Common myeloid progenitor, CD34-positive (primary cell): ENCODE measurements at regions not wholly inside any gene's neighbourhood (a gene's known extent, or its start where the extent isn't known, plus 50 kb on each side); places are given as distances from the start of the nearest gene placed in this dataset.

Source experiments
- CTCF ChIA-PET: fragments of 350-600 bp; sonication (Branson Sonifier 250); formaldehyde crosslinking; loops from one replicate; lab custom pipeline; 2021; ENCODE audit warnings: antibody characterized with exemption; lab: Charles Lee
- POLR2A ChIA-PET: fragments of 350-600 bp; sonication (Branson Sonifier 250); formaldehyde crosslinking; loops from one replicate; lab custom pipeline; 2021; ENCODE audit warnings: antibody characterized with exemption; lab: Charles Lee
- DNase-seq, 3 donors: peaks; one replicate each; pipeline versions ENCODE4 v3.0.0 to v3.0.0-alpha.2; 2013
- H3K27ac ChIP-seq, 2 experiments: 1 replicate in 1 of 2; 2 replicates in 1 of 2; pipeline ENCODE4 v1.7.0; 2013; ENCODE audit warnings: inconsistent platforms in 2 of 2, low read length in 2 of 2, mild to moderate bottlenecking in 2 of 2, low read depth in 1 of 2, moderate library complexity in 1 of 2; ENCODE audit not compliant: severe bottlenecking in 2 of 2, insufficient read depth in 1 of 2, poor library complexity in 1 of 2
- H3K27me3 ChIP-seq, 5 experiments: replicated peaks in 2 of 5; 1 replicate in 3 of 5; 2 replicates in 2 of 5; pipeline versions ENCODE4 v1.6.1 to v1.7.0; 2013; ENCODE audit warnings: low read length in 4 of 5, mild to moderate bottlenecking in 2 of 5, moderate library complexity in 2 of 5, inconsistent platforms in 1 of 5; ENCODE audit not compliant: insufficient read depth in 5 of 5, control insufficient read depth in 4 of 5
- H3K36me3 ChIP-seq, 4 experiments: 1 replicate in 2 of 4; 2 replicates in 2 of 4; pipeline versions ENCODE4 v1.6.1 to v1.7.0; 2013; ENCODE audit warnings: low read length in 3 of 4, control low read depth in 1 of 4, mild to moderate bottlenecking in 1 of 4; ENCODE audit not compliant: control insufficient read depth in 4 of 4, insufficient read depth in 4 of 4
- H3K4me1 ChIP-seq, 4 experiments: 1 replicate in 3 of 4; 2 replicates in 1 of 4; pipeline versions ENCODE4 v1.6.1 to v1.7.1; 2013; ENCODE audit warnings: low read length in 3 of 4, mild to moderate bottlenecking in 3 of 4, control low read depth in 1 of 4, inconsistent platforms in 1 of 4, moderate library complexity in 1 of 4; ENCODE audit not compliant: control insufficient read depth in 4 of 4, insufficient read depth in 4 of 4; ENCODE audit errors: control extremely low read depth in 1 of 4
- H3K4me3 ChIP-seq, 7 experiments: 1 replicate in 4 of 7; 2 replicates in 3 of 7; pipeline versions ENCODE4 v1.5.1 to v1.7.0; 2013; ENCODE audit warnings: mild to moderate bottlenecking in 7 of 7, low read length in 6 of 7, moderate library complexity in 6 of 7, inconsistent platforms in 2 of 7, low read depth in 2 of 7, control low read depth in 1 of 7; ENCODE audit not compliant: insufficient read depth in 4 of 7, control insufficient read depth in 1 of 7; ENCODE audit errors: extremely low read depth in 1 of 7
- H3K9me3 ChIP-seq, 5 experiments: 1 replicate in 4 of 5; 2 replicates in 1 of 5; pipeline versions ENCODE4 v1.6.1 to v1.7.1; 2013; ENCODE audit warnings: low read length in 4 of 5, mild to moderate bottlenecking in 2 of 5, inconsistent platforms in 1 of 5, low read depth in 1 of 5, moderate library complexity in 1 of 5; ENCODE audit not compliant: control insufficient read depth in 4 of 5, insufficient read depth in 2 of 5; ENCODE audit errors: control extremely low read depth in 1 of 5
- WGBS: methylation state at CpG from one replicate; pipeline ENCODE4 v1.1.5; 2013; ENCODE audit not compliant: insufficient coverage; 5-methylcytosine and 5-hydroxymethylcytosine counted together

DNA sequence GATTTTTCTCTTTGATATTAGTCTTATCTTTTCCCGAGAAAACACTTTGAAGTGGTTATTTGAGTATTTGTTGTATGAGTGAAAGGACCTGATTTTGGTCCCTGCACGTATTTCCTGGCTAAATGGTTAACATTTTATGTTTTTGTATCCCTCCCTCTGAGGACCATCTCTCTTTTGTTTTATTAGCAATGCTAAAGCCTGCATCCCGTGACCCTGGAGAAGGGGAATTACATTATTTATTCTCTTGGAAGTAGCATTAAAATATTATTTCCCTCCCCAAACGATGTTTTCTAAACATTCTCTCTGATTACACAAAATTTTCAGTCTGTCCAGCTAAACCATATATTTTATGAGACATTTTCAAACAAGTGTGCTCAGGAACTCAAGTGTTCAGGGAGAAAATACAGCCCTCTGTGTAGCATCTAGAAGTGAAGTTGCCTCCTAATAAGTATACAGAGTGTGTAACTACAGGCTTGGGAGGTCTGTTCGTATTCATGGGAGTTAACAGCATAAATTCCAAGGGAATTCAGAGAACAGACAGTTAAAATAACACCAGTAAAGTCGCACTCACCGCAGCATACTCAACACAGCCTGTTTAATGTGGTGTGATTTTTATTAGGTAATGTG, 163.8 kb upstream of the NPVF start:
- POLR2A ChIA-PET, result no interaction called here
- H3K27ac ChIP-seq, result no peak overlapping the region
- CTCF ChIA-PET, result interaction anchor here (0.8 to 10.6 kb wide), 13 partner anchors 10 to 462 kb away, joined by 3 to 186 read pairs (median 4); no protein-coding TSS in a partner anchor
- no peaks in the 10 kb centered on the region for H3K4me1 ChIP-seq
- peaks cover 0 to 10% (median 5%) of the 10 kb centered on the region in 5 experiments for H3K27me3 ChIP-seq
- 100% methylated on average over 2 of the region's 7 CpGs for WGBS
- no peaks in the 10 kb centered on the region for H3K9me3 ChIP-seq
- no peaks in the 10 kb centered on the region for H3K36me3 ChIP-seq
- no peak for DNase-seq
- no peak overlapping the region for H3K4me3 ChIP-seq

- 96% methylated on average over 9 of the region's 10 CpGs for WGBS
- Histone ChIP-seq H3K9me3 (no peaks in the 10 kb centered on the region), H3K27me3 (peaks cover 0 to 10% (median 5%) of the 10 kb centered on the region in 5 experiments), H3K27ac (no peak overlapping the region), H3K4me3 (no peak overlapping the region), H3K4me1 (no peaks in the 10 kb centered on the region), H3K36me3 (no peaks in the 10 kb centered on the region)
- POLR2A ChIA-PET, result no interaction called here
- CTCF ChIA-PET, result interaction anchor here (1.4 to 10.6 kb wide), 6 partner anchors 134 to 462 kb away, joined by 4 to 186 read pairs (median 6); no protein-coding TSS in a partner anchor
- no peak for DNase-seq
Measured at GRCh38 chr7:25392588-25393338, 164.5 kb upstream of the NPVF start.

GRCh38 chr7:25395976-25396375, 167.7 kb upstream of the NPVF start:
- Histone ChIP-seq H3K36me3 (no peaks in the 10 kb centered on the region), H3K9me3 (no peaks in the 10 kb centered on the region), H3K27ac (no peak overlapping the region), H3K27me3 (peaks cover 0 to 2% (median 0%) of the 10 kb centered on the region in 5 experiments), H3K4me3 (no peak overlapping the region), H3K4me1 (no peaks in the 10 kb centered on the region)
- ChIA-PET POLR2A (no interaction called here), CTCF (interaction anchor here (1.8 to 9.7 kb wide), 2 partner anchors 146 to 168 kb away, joined by 3 to 186 read pairs; no protein-coding TSS in a partner anchor)
- DNase-seq, result no peak
- WGBS, result 92% methylated on average over 5 of the region's 5 CpGs

GRCh38 chr7:25396668-25397067, 168.4 kb upstream of the NPVF start:
- H3K4me1 ChIP-seq, result no peaks in the 10 kb centered on the region
- POLR2A ChIA-PET, result no interaction called here
- 90% methylated on average over 2 of the region's 3 CpGs for WGBS
- H3K27me3 ChIP-seq, result peaks cover 0 to 5% (median 0%) of the 10 kb centered on the region in 5 experiments
- CTCF ChIA-PET, result interaction anchor here (1.0 to 9.7 kb wide), 4 partner anchors 10 to 168 kb away, joined by 3 to 186 read pairs (median 3); no protein-coding TSS in a partner anchor
- no peak for DNase-seq
- no peaks in the 10 kb centered on the region for H3K36me3 ChIP-seq
- no peaks in the 10 kb centered on the region for H3K9me3 ChIP-seq
- no peak overlapping the region for H3K4me3 ChIP-seq
- H3K27ac ChIP-seq, result no peak overlapping the region

DNA sequence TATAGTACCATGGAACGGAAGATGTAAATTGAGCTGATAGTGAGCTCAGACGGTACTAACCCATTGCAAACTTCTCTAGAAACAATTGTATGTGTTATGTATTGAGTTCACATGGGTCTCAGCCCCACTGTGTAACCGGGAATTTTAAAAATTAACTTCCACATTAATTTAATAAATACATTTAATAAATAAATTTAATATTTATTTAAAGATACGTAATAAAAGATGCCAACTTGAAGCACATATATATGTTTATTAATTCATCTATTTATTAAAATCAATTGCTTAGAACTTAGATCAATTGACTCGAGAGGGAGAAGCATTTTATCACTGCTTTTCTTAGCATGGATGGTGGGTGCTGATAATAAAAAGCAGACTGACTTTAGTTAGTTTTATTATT, 170.1 kb upstream of the NPVF start:
- no peak for DNase-seq
- Histone ChIP-seq H3K27me3 (peaks cover 0 to 5% (median 0%) of the 10 kb centered on the region in 5 experiments), H3K36me3 (no peaks in the 10 kb centered on the region), H3K4me3 (no peak overlapping the region), H3K4me1 (no peaks in the 10 kb centered on the region), H3K27ac (no peak overlapping the region), H3K9me3 (no peaks in the 10 kb centered on the region)
- CTCF ChIA-PET, result no interaction called here
- POLR2A ChIA-PET, result no interaction called here
- no CpG with 5 or more reads among the region's 5 CpGs for WGBS

DNA sequence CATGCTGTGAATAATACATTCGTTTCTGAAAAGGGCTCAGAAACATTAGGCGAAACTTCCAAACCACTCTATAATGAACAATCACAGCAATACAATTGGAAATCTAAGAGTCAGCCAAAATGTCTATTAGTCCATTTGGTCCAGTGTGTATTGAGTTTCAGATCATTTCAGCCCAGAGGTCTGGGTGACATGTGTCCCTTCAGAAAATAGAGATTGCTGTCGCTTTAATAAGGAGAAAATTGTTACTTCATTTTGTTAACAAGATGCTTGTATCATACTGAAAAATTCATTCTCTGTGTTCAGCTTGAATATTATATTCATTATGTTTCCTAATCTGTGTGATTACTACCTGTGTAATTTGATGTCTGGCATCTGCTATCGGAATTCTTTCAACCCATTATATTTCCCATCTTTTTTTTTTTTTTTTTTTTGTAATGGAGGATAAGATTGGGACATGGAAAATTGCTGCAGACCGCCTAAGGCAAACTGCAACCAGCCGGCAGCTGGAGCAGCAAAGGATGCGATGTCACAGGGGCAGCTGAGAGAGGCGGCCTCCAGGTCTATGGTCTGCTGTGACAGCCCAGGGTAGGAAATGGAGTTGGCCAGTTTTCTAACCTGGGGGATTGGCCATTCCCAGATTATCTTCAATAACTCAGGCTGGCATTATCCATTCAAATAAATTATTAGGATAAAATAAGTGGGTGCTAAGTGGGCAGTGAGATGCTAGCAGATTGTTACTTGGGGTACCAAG, 170.9 kb upstream of the NPVF start:
- CTCF ChIA-PET, result interaction anchor here (1.3 kb wide), 1 partner anchor 166 kb away, joined by 4 read pairs; no protein-coding TSS in a partner anchor
- POLR2A ChIA-PET, result interaction anchor here (0.6 kb wide), 1 partner anchor 370 kb away, joined by 5 read pairs; no protein-coding TSS in a partner anchor
- H3K27ac ChIP-seq, result no peak overlapping the region
- 98% methylated on average over 6 of the region's 8 CpGs for WGBS
- H3K9me3 ChIP-seq, result no peaks in the 10 kb centered on the region
- DNase-seq, result no peak
- no peaks in the 10 kb centered on the region for H3K4me1 ChIP-seq
- H3K4me3 ChIP-seq, result no peak overlapping the region
- peaks cover 0 to 5% (median 0%) of the 10 kb centered on the region in 5 experiments for H3K27me3 ChIP-seq
- no peaks in the 10 kb centered on the region for H3K36me3 ChIP-seq
